Activated CD8-positive, alpha-beta memory T cell treated with anti-CD3 and anti-CD28 coated beads, Interleukin-2, amount 50 U/mL, for 24 hours (primary cell): ENCODE measurements at regions not wholly inside any gene's neighbourhood (a gene's known extent, or its start where the extent isn't known, plus 50 kb on each side); places are given as distances from the start of the nearest gene placed in this dataset.
"Not testable (repeated sequence)": the region's sequence is repeated elsewhere in the genome, so short reads cannot be mapped to it uniquely, and the experiment has no call there.

ENCODE experiments used
- DNase-seq: peaks from one replicate; pipeline ENCODE4 v3.0.0-alpha.2; 2020; ENCODE audit errors: extremely low read depth

GRCh38 chr21:35204850-35205541, 155.9 kb upstream of the RUNX1 start:
- DNase-seq: no peak

GRCh38 chr21:35204125-35204524, 155.0 kb upstream of the RUNX1 start:
- no peak for DNase-seq

GRCh38 chr21:35203093-35203977, 154.2 kb upstream of the RUNX1 start:
- no peak for DNase-seq

GRCh38 chr21:35202431-35202830, 153.3 kb upstream of the RUNX1 start:
- no peak for DNase-seq

- no peak for DNase-seq
These were observed 152.7 kb upstream of the RUNX1 start for GRCh38 chr21:35201799-35202198.

GRCh38 chr21:35201288-35201687, 152.2 kb upstream of the RUNX1 start:
- no peak for DNase-seq

GRCh38 chr21:35199733-35200015, 150.6 kb upstream of the RUNX1 start:
- DNase-seq: no peak

- no peak for DNase-seq
These were observed 150.1 kb upstream of the RUNX1 start for GRCh38 chr21:35198982-35199732.

- no peak for DNase-seq
These were observed 149.5 kb upstream of the RUNX1 start for GRCh38 chr21:35198565-35198964.

GRCh38 chr21:35197992-35198431, 148.9 kb upstream of the RUNX1 start:
- no peak for DNase-seq

GRCh38 chr21:35197191-35197590, 148.1 kb upstream of the RUNX1 start:
- no peak for DNase-seq

- DNase-seq: no peak
These were observed 147.0 kb upstream of the RUNX1 start for GRCh38 chr21:35196128-35196527.

GRCh38 chr21:35195232-35195631, 146.1 kb upstream of the RUNX1 start:
- DNase-seq: no peak

GRCh38 chr21:35191754-35192153, 142.7 kb upstream of the RUNX1 start:
- no peak for DNase-seq

GRCh38 chr21:35191128-35191527, 142.0 kb upstream of the RUNX1 start:
- no peak for DNase-seq

GRCh38 chr21:35190201-35190701, 141.1 kb upstream of the RUNX1 start:
- DNase-seq: no peak

GRCh38 chr21:35189077-35189863, 140.2 kb upstream of the RUNX1 start:
- no peak for DNase-seq

GRCh38 chr21:35183389-35183788, 134.3 kb upstream of the RUNX1 start:
- not testable (repeated sequence) for DNase-seq

GRCh38 chr21:35179990-35180540, 131.0 kb upstream of the RUNX1 start:
- no peak for DNase-seq

GRCh38 chr21:35178827-35179226, 129.7 kb upstream of the RUNX1 start:
- no peak for DNase-seq

GRCh38 chr21:35178098-35178497, 129.0 kb upstream of the RUNX1 start:
- DNase-seq: no peak
